DND-41 (cell line): ENCODE measurements at regions not wholly inside any gene's neighbourhood (a gene's known extent, or its start where the extent isn't known, plus 50 kb on each side); places are given as distances from the start of the nearest gene placed in this dataset.

Experiments
- ATAC-seq: fragments of 200-7000 bp; cut with Tn5 transposase; 3 replicates; pipeline ENCODE4 v1.9.1; 2021; ENCODE audit warnings: low read depth; ENCODE audit not compliant: insufficient read depth
- DNase-seq: peaks from one replicate; pipeline ENCODE4 v3.0.0-alpha.2; 2020
- H2AFZ ChIP-seq: 2 replicates; pipeline ENCODE4 v1.6.0; 2012; ENCODE audit warnings: low read depth, low read length
- H3K27ac ChIP-seq: 2 replicates; pipeline ENCODE4 v1.5.1; 2012; ENCODE audit warnings: low read length, inconsistent platforms
- H3K27me3 ChIP-seq: fragments of 200-600 bp; sonication (generic); 2 replicates; pipeline ENCODE4 v1.6.0; 2012; ENCODE audit warnings: low read length, mild to moderate bottlenecking, inconsistent platforms; ENCODE audit not compliant: insufficient read depth, poor library complexity
- H3K36me3 ChIP-seq: 2 replicates; pipeline ENCODE4 v1.5.1; 2012; ENCODE audit warnings: low read length, inconsistent platforms; ENCODE audit not compliant: insufficient read depth
- H3K4me1 ChIP-seq: 2 replicates; pipeline ENCODE4 v1.5.1; 2012; ENCODE audit warnings: mild to moderate bottlenecking, low read length; ENCODE audit not compliant: insufficient read depth
- H3K4me2 ChIP-seq: 2 replicates; pipeline ENCODE4 v1.6.0; 2012; ENCODE audit warnings: mild to moderate bottlenecking, moderate library complexity, low read length, inconsistent platforms; ENCODE audit not compliant: insufficient read depth
- H3K4me3 ChIP-seq, 2 experiments: fragments of 200-600 bp in 1 of 2; shearing (Covaris generic) in 1 of 2; 2 replicates each; pipeline ENCODE4 v1.5.1; 2012 to 2016; ENCODE audit warnings: inconsistent platforms in 2 of 2, low read length in 2 of 2, mild to moderate bottlenecking in 2 of 2, low read depth in 1 of 2, moderate library complexity in 1 of 2
- H3K79me2 ChIP-seq: 2 replicates; pipeline ENCODE4 v1.6.0; 2012; ENCODE audit warnings: low read length, inconsistent platforms; ENCODE audit not compliant: insufficient read depth
- H3K9ac ChIP-seq: 2 replicates; pipeline ENCODE4 v1.6.0; 2012; ENCODE audit warnings: low read depth, mild to moderate bottlenecking, inconsistent platforms, low read length, moderate library complexity
- H3K9me3 ChIP-seq: 2 replicates; pipeline ENCODE4 v1.5.1; 2012; ENCODE audit warnings: low read length, moderate library complexity, mild to moderate bottlenecking, inconsistent platforms; ENCODE audit not compliant: insufficient read depth, severe bottlenecking
- H4K20me1 ChIP-seq: 2 replicates; pipeline ENCODE4 v1.6.0; 2012; ENCODE audit warnings: low read length; ENCODE audit not compliant: insufficient read depth
- CTCF ChIP-seq: IDR thresholded peaks from 2 replicates; pipeline ENCODE4 v1.5.1; 2012; ENCODE audit warnings: borderline replicate concordance, low read length, moderate library complexity, mild to moderate bottlenecking; ENCODE audit not compliant: poor library complexity, severe bottlenecking; ENCODE audit errors: extremely low read depth
- EZH2 ChIP-seq: IDR thresholded peaks from 3 replicates; pipeline ENCODE4 v1.6.1; 2012; ENCODE audit warnings: borderline replicate concordance, low read depth, mild to moderate bottlenecking, moderate library complexity, low read length, inconsistent platforms; ENCODE audit not compliant: severe bottlenecking

DNA sequence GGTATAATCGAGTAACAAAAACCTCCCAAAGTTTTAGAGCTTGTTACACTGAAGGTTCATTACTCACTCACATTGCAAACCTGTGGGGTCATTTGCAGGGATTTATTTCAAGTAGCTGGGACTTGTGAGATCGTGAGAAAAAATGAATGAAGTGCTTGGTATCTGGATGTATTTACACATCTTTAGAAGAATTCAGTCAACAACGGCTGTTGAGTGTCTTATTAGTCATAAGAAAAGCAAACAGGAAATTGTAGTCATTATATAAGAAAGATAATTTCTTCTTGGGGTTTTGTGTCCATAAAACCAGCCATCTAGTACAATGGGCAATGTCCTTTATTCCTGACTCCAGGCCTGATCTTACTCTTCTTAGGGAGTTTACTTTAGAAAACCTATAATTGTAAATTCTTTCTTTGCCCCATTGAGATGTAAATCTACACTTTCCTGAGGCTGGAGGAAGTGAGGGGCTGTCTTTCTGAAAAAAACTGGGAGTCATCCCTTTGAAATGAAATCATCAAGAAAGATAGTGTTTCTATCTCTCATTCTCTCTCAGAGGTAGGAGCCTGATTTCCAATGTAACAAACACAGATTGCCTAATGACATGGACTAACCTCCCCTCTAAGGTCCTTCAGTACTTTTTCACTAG, 202.5 kb upstream of the ASCC3 start:
- no peak overlapping the region for H2AFZ ChIP-seq
- no peaks in the 10 kb centered on the region for H4K20me1 ChIP-seq
- TF ChIP-seq EZH2, result no peak
- TF ChIP-seq CTCF, result no peak
- H3K9ac ChIP-seq, result no peak overlapping the region
- H3K27ac ChIP-seq, result no peak overlapping the region
- no peak for DNase-seq
- no peaks in the 10 kb centered on the region for H3K9me3 ChIP-seq
- no peaks in the 10 kb centered on the region for H3K4me1 ChIP-seq
- H3K4me3 ChIP-seq, result no peak overlapping the region
- H3K4me2 ChIP-seq, result no peak overlapping the region
- no peaks in the 10 kb centered on the region for H3K27me3 ChIP-seq
- H3K36me3 ChIP-seq, result no peaks in the 10 kb centered on the region
- H3K79me2 ChIP-seq, result no peaks in the 10 kb centered on the region
- no peak for ATAC-seq

GRCh38 chr6:101085327-101085726, 204.2 kb upstream of the ASCC3 start:
- no peaks in the 10 kb centered on the region for H4K20me1 ChIP-seq
- no peak overlapping the region for H2AFZ ChIP-seq
- H3K9ac ChIP-seq, result no peak overlapping the region
- no peak for TF ChIP-seq CTCF
- TF ChIP-seq EZH2, result no peak
- H3K36me3 ChIP-seq, result no peaks in the 10 kb centered on the region
- H3K79me2 ChIP-seq, result no peaks in the 10 kb centered on the region
- DNase-seq (no peak), ATAC-seq (no peak)
- no peak overlapping the region for H3K27ac ChIP-seq
- no peak overlapping the region for H3K4me3 ChIP-seq
- H3K9me3 ChIP-seq, result no peaks in the 10 kb centered on the region
- H3K4me2 ChIP-seq, result no peak overlapping the region
- H3K4me1 ChIP-seq, result no peaks in the 10 kb centered on the region
- H3K27me3 ChIP-seq, result no peaks in the 10 kb centered on the region

DNA sequence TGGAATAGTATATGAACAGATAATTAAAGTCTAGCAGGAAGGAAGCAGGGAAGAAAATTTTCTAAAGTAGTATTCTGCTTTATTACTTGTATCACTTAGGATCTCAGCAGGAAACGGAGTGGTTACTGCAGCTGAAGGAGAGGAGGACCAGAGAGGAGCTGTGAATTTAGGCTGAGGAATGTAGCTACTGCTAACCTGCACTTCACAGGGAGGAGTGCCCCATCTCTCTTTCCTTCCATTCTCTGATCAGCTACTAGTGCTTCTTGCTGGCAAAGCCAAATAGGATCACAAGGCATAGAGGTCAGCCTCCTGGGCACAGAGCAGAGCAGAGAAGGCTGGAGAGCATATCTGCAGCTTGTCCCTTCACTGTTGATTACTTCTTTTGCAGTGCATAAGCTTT, 205.3 kb upstream of the ASCC3 start:
- Histone ChIP-seq H3K4me2 (no peak overlapping the region), H3K79me2 (no peaks in the 10 kb centered on the region), H3K4me1 (no peaks in the 10 kb centered on the region), H2AFZ (no peak overlapping the region), H3K9ac (no peak overlapping the region), H3K4me3 (no peak overlapping the region), H3K27ac (no peak overlapping the region), H3K27me3 (no peaks in the 10 kb centered on the region), H3K9me3 (peaks cover 4% of the 10 kb centered on the region), H4K20me1 (no peaks in the 10 kb centered on the region), H3K36me3 (no peaks in the 10 kb centered on the region)
- ATAC-seq (no peak), DNase-seq (no peak)
- TF ChIP-seq EZH2 (no peak), CTCF (no peak)

DNA sequence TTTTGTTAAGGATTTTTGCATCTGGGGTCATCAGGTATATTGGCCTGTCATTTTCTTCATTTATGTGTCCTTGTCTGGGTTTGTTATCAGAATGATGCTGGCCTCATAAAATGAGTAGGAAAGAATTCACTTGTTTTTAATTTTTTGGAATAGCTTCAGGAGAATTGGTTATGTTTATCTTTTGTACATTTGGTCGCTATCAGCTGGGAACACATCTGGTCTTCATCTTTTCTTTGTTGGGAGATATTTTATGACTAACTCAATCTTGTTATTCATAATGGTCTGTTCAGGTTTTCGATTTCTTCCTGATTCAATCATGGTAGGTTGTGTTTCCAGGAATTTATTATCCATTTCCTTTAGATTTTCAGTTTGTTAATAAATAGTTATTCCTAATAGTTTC, 207.5 kb upstream of the ASCC3 start:
- H3K4me1 ChIP-seq, result no peaks in the 10 kb centered on the region
- peaks cover 13% of the 10 kb centered on the region for H3K9me3 ChIP-seq
- H3K4me3 ChIP-seq, result no peak overlapping the region
- H2AFZ ChIP-seq, result no peak overlapping the region
- no peaks in the 10 kb centered on the region for H4K20me1 ChIP-seq
- no peak for ATAC-seq
- no peak for DNase-seq
- H3K36me3 ChIP-seq, result no peaks in the 10 kb centered on the region
- H3K27ac ChIP-seq, result no peak overlapping the region
- TF ChIP-seq CTCF (no peak), EZH2 (no peak)
- H3K79me2 ChIP-seq, result no peaks in the 10 kb centered on the region
- H3K9ac ChIP-seq, result no peak overlapping the region
- H3K27me3 ChIP-seq, result no peaks in the 10 kb centered on the region
- no peak overlapping the region for H3K4me2 ChIP-seq
